Islet precursor cell (in vitro differentiated cells): ENCODE measurements at regions not wholly inside any gene's neighbourhood (a gene's known extent, or its start where the extent isn't known, plus 50 kb on each side); places are given as distances from the start of the nearest gene placed in this dataset.
A peak's percentile ranks its signal among the peaks of the same experiment; 100 is the strongest.

Experiments
- DNase-seq: peaks from one replicate; pipeline ENCODE4 v3.0.0-alpha.2; 2018

- peak; percentile 64 for DNase-seq
Observed at GRCh38 chr3:46089237-46090011, 62.1 kb upstream of the XCR1 start.

- DNase-seq, result no peak
Observed at GRCh38 chr3:46087871-46088270, 60.6 kb upstream of the XCR1 start.

DNA sequence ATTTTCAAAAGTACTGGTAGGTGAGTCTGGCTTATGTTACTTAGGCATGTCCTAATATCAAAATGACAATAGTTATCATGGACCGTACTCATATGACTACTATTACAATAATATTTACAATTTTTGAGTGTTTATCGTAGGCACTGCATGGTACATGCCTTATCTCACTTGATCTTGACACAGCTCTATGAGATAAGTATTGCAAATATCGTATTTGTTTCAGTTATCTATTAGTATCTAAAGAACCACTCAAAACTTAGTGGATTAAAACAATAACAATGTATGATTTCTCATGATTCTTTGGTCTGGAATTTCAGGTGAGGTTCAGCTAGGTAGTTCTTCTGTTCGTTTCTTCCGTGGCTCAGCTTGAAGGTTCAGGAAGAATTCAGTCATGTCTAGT is 59.7 kb upstream of the XCR1 start:
- DNase-seq, result no peak

- no peak for DNase-seq
Observed at GRCh38 chr3:46086083-46086437, 58.8 kb upstream of the XCR1 start.

- DNase-seq, result no peak
Observed at GRCh38 chr3:46085421-46086082, 58.3 kb upstream of the XCR1 start.

GRCh38 chr3:46083956-46084355 is 56.7 kb upstream of the XCR1 start:
- DNase-seq, result no peak

GRCh38 chr3:46082849-46083248 is 55.6 kb upstream of the XCR1 start:
- DNase-seq, result peak; percentile 74

GRCh38 chr3:46082021-46082420 is 54.7 kb upstream of the XCR1 start:
- no peak for DNase-seq

GRCh38 chr3:46080969-46081345 is 53.7 kb upstream of the XCR1 start:
- DNase-seq, result no peak

DNA sequence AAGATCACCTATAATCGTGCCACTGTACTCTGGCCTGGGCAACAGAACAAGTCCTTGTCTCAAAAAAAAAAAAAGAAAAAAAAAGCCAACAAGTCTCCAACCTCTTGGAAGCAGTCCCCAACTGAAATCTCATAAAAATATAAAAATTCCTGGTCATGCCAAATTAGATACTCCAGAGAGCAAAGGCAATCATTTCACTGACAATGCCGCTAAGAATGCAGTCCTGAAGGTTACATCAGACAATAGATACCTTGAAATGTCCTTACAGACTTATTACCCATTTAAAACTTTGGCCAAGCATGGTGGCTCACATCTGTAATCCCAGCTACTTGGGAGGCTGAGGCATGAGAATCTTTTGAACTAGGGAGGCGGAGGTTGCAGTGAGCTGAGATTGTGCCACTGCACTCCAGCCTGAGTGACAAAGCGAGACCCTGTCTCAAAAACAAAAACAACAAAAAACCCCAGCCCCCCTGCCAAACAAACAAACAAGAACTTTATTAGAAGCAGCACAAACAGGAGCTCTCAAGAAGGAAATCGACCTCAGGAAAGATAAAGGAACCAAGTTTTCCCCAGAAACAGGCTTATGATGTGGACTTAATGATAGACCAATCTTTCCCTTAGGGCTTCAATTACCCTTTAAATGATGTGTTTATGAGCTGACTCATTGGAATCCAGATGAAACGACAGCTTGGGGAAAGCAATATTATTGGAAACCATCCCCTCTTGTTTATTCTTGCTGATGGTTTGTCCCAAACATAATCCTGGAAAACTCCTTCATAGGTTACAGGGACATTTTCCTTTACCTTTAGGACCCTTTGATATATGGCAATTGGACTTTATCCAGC is 53.1 kb upstream of the XCR1 start:
- no peak for DNase-seq

DNA sequence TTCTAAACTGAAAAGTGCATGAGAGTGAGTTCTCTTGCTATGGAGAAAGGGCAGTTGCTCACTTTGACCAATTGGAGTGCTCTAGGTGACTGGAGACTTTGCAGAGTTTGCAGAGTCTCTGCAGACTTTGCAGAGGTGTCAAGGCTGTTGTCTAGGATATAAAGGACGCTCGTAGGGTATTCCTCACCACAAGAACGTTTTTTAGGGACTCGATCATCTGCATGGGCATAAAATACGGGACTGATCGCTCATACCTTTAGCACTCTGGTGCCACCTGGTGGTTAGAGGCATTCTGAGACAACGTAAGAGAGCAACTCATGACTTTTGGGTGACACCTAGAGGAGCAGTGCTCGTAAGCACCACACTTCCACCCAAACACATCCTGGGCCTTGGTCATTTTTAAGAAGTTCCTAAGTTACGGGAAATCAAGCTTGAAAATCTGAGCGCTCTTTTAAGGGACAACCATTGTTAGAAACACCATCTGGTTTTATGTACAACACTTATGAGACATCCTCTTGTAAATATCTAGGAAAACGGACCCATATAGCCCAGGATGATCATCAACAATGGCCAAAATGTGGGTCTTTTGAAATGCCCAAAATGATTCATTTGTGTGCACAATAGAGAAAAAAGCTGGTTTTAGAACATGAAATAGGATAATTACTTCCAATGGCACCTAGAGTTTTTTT is 51.6 kb upstream of the XCR1 start:
- DNase-seq, result peak; percentile 94
